ENCODE measurements at regions not wholly inside any gene's neighbourhood (a gene's known extent, or its start where the extent isn't known, plus 50 kb on each side); places are given as distances from the start of the nearest gene placed in this dataset.
A peak's percentile ranks its signal among the peaks of the same experiment; 100 is the strongest.

GRCh38 chr19:13604902-13605586, 98.8 kb upstream of the CACNA1A start:
- DNase-seq: no peak

GRCh38 chr19:13600802-13601201, 94.5 kb upstream of the CACNA1A start:
- DNase-seq: no peak

- DNase-seq: no peak
Measured at GRCh38 chr19:13600091-13600490, 93.8 kb upstream of the CACNA1A start.

GRCh38 chr19:13599681-13600080, 93.4 kb upstream of the CACNA1A start:
- no peak for DNase-seq

GRCh38 chr19:13598098-13598497, 91.8 kb upstream of the CACNA1A start:
- DNase-seq: no peak

- DNase-seq: peak; percentile 73
Measured at GRCh38 chr19:13597640-13598039, 91.4 kb upstream of the CACNA1A start.

GRCh38 chr19:13588957-13589833, 82.9 kb upstream of the CACNA1A start:
- peak; percentile 88 for DNase-seq

GRCh38 chr19:13585512-13585911, 79.2 kb upstream of the CACNA1A start:
- DNase-seq: no peak

- DNase-seq: no peak
Measured at GRCh38 chr19:13583753-13584152, 77.5 kb upstream of the CACNA1A start.

- no peak for DNase-seq
Measured at GRCh38 chr19:13583114-13583513, 76.8 kb upstream of the CACNA1A start.

GRCh38 chr19:13581576-13581975, 75.3 kb upstream of the CACNA1A start:
- DNase-seq: no peak

- no peak for DNase-seq
Measured at GRCh38 chr19:13579388-13580060, 73.2 kb upstream of the CACNA1A start.

GRCh38 chr19:13576726-13577125, 70.4 kb upstream of the CACNA1A start:
- DNase-seq: no peak

GRCh38 chr19:13574933-13575332, 68.7 kb upstream of the CACNA1A start:
- DNase-seq: no peak

GRCh38 chr19:13573056-13573667, 66.9 kb upstream of the CACNA1A start:
- no peak for DNase-seq

GRCh38 chr19:13561461-13561860, 55.2 kb upstream of the CACNA1A start:
- no peak for DNase-seq

- DNase-seq: peak; percentile 4
Measured at GRCh38 chr19:13557756-13558398, 51.6 kb upstream of the CACNA1A start.

GRCh38 chr19:13556552-13556951, 50.3 kb upstream of the CACNA1A start:
- no peak for DNase-seq
